NB4 (cell line): ENCODE measurements at regions not wholly inside any gene's neighbourhood (a gene's known extent, or its start where the extent isn't known, plus 50 kb on each side); places are given as distances from the start of the nearest gene placed in this dataset.

Experiments used
- CTCF ChIP-seq: IDR thresholded peaks from one replicate; pipeline ENCODE4 v1.5.1; 2012; ENCODE audit warnings: low read depth, low read length
- MAX ChIP-seq: IDR thresholded peaks from 2 replicates; pipeline ENCODE4 v1.6.1; 2011; ENCODE audit warnings: low read depth, low read length
- MYC ChIP-seq: IDR thresholded peaks from 2 replicates; pipeline ENCODE4 v1.6.1; 2011; ENCODE audit warnings: low read depth, low read length
- POLR2A ChIP-seq: IDR thresholded peaks from 2 replicates; pipeline ENCODE4 v1.6.1; 2011; ENCODE audit warnings: mild to moderate bottlenecking; ENCODE audit not compliant: insufficient read length; ENCODE audit errors: extremely low read depth

DNA sequence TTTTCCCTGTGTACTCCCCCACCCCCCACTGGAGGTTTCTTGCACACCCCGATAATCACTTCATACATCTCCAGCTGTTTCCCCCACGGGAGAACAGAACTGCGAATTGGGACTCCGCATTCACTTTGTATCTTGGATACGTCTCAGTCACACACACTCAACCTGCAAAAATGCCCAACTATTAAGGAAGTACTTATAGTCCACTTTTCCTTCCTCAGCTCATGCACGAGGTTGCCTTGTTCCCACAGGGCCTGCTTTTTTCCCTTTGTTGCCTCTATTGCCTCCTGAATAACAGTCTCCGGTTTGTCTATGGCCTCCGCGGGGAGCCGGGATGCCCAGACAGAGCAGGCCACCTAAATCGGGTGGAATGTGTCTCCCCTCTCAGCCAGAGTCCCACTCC lies 282.3 kb downstream of the PYDC2 start:
- no peak for TF ChIP-seq POLR2A
- no peak for TF ChIP-seq CTCF
- TF ChIP-seq MAX = no peak
- TF ChIP-seq MYC = no peak
